SU-DHL-6 (cell line): ENCODE measurements at regions not wholly inside any gene's neighbourhood (a gene's known extent, or its start where the extent isn't known, plus 50 kb on each side); places are given as distances from the start of the nearest gene placed in this dataset.

ENCODE experiments used
- H2AFZ ChIP-seq: fragments of 200-600 bp; sonication (generic); 2 replicates; pipeline ENCODE4 v1.6.1; 2014; ENCODE audit warnings: low read depth, mild to moderate bottlenecking, moderate library complexity, mixed read lengths, antibody characterized with exemption, low read length; ENCODE audit not compliant: severe bottlenecking
- H3F3A ChIP-seq: fragments of 200-600 bp; shearing (Covaris generic); 2 replicates; pipeline ENCODE4 v1.6.0; 2016; ENCODE audit warnings: antibody characterized with exemption, mild to moderate bottlenecking; ENCODE audit not compliant: insufficient read depth
- H3K27ac ChIP-seq: fragments of 200-600 bp; sonication (generic); 2 replicates; pipeline ENCODE4 v1.5.1; 2016; ENCODE audit warnings: low read depth, mild to moderate bottlenecking, low read length, moderate library complexity, mixed read lengths
- H3K27me3 ChIP-seq: fragments of 200-600 bp; sonication (generic), shearing (Covaris generic); 2 replicates; pipeline ENCODE4 v1.6.0; 2014; ENCODE audit warnings: mild to moderate bottlenecking, low read length
- H3K36me3 ChIP-seq: fragments of 200-600 bp; sonication (generic); 2 replicates; pipeline ENCODE4 v1.6.1; 2014; ENCODE audit warnings: mild to moderate bottlenecking, low read length, mixed read lengths
- H3K4me2 ChIP-seq: fragments of 300-600, 200-600 bp; shearing (Covaris generic), sonication (generic); 2 replicates; pipeline ENCODE4 v1.6.0; 2014; ENCODE audit warnings: low read length, low read depth, mild to moderate bottlenecking; ENCODE audit not compliant: poor library complexity, severe bottlenecking
- H3K4me3 ChIP-seq: fragments of 200-600 bp; sonication (generic); 2 replicates; pipeline ENCODE4 v1.5.1; 2014; ENCODE audit warnings: antibody characterized with exemption, low read length, mild to moderate bottlenecking, mixed read lengths; ENCODE audit not compliant: insufficient read depth, poor library complexity, severe bottlenecking
- H3K79me2 ChIP-seq: fragments of 200-600 bp; sonication (generic); 2 replicates; pipeline ENCODE4 v1.6.1; 2014; ENCODE audit warnings: mild to moderate bottlenecking, low read length, moderate library complexity; ENCODE audit not compliant: insufficient read depth
- H3K9ac ChIP-seq: fragments of 200-600 bp; sonication (generic); 2 replicates; pipeline ENCODE4 v1.7.0; 2014; ENCODE audit warnings: mild to moderate bottlenecking, low read length
- H3K9me2 ChIP-seq: fragments of 200-600 bp; sonication (generic); replicated peaks from 2 replicates; pipeline ENCODE4 v1.6.1; 2014; ENCODE audit warnings: low read length; ENCODE audit not compliant: insufficient read depth
- H3K9me3 ChIP-seq: fragments of 200-600 bp; sonication (generic); 2 replicates; pipeline ENCODE4 v1.6.1; 2014; ENCODE audit warnings: low read length, mixed read lengths; ENCODE audit not compliant: insufficient read depth
- H4K20me1 ChIP-seq: fragments of 200-600 bp; sonication (generic); 2 replicates; pipeline ENCODE4 v1.6.1; 2014; ENCODE audit warnings: low read depth, mild to moderate bottlenecking, antibody characterized with exemption, low read length, moderate library complexity, mixed read lengths
- CTCF ChIP-seq: fragments of 200-600 bp; sonication (generic); IDR thresholded peaks from one replicate; pipeline ENCODE4 v1.5.1; 2017; ENCODE audit warnings: antibody characterized with exemption, mild to moderate bottlenecking, low read length, moderate library complexity; ENCODE audit not compliant: insufficient read depth, poor library complexity, severe bottlenecking
- EZH2phosphoT487 ChIP-seq: fragments of 200-600 bp; sonication (generic), shearing (Covaris generic); conservative IDR thresholded peaks from 2 replicates; pipeline ENCODE4 v1.6.1; 2018; ENCODE audit warnings: mild to moderate bottlenecking, antibody characterized with exemption, low read length, moderate library complexity, mixed read lengths

- H2AFZ ChIP-seq = no peak overlapping the region
- H3K36me3 ChIP-seq = no peaks in the 10 kb centered on the region
- H3K9ac ChIP-seq = no peak overlapping the region
- H3K9me2 ChIP-seq = no peaks in the 10 kb centered on the region
- no peaks in the 10 kb centered on the region for H3K9me3 ChIP-seq
- H3K79me2 ChIP-seq = no peaks in the 10 kb centered on the region
- H3K27me3 ChIP-seq = no peaks in the 10 kb centered on the region
- H3K27ac ChIP-seq = no peak overlapping the region
- H3K4me2 ChIP-seq = no peak overlapping the region
- no peaks in the 10 kb centered on the region for H4K20me1 ChIP-seq
- no peak overlapping the region for H3K4me3 ChIP-seq
- no peaks in the 10 kb centered on the region for H3F3A ChIP-seq
- TF ChIP-seq EZH2phosphoT487 (no peak), CTCF (no peak)
These were observed 479.0 kb upstream of the NRSN1 start for GRCh38 chr6:23647045-23647444.

GRCh38 chr6:23650676-23651075, 475.3 kb upstream of the NRSN1 start:
- H4K20me1 ChIP-seq = no peaks in the 10 kb centered on the region
- H3K4me3 ChIP-seq = no peak overlapping the region
- no peaks in the 10 kb centered on the region for H3K9me2 ChIP-seq
- H3F3A ChIP-seq = no peaks in the 10 kb centered on the region
- no peaks in the 10 kb centered on the region for H3K36me3 ChIP-seq
- no peak overlapping the region for H3K9ac ChIP-seq
- no peaks in the 10 kb centered on the region for H3K79me2 ChIP-seq
- no peak overlapping the region for H3K27ac ChIP-seq
- no peaks in the 10 kb centered on the region for H3K9me3 ChIP-seq
- H2AFZ ChIP-seq = no peak overlapping the region
- TF ChIP-seq CTCF (no peak), EZH2phosphoT487 (no peak)
- 0 out of 2 replicates have a peak, but pooled peaks cover 6% of the 10 kb centered on the region for H3K27me3 ChIP-seq
- no peak overlapping the region for H3K4me2 ChIP-seq

GRCh38 chr6:23654745-23655144, 471.3 kb upstream of the NRSN1 start:
- TF ChIP-seq EZH2phosphoT487 = no peak
- no peak for TF ChIP-seq CTCF
- Histone ChIP-seq H3K9me3 (no peaks in the 10 kb centered on the region), H3K9ac (no peak overlapping the region), H3K36me3 (no peaks in the 10 kb centered on the region), H3K4me3 (no peak overlapping the region), H2AFZ (no peak overlapping the region), H3K79me2 (no peaks in the 10 kb centered on the region), H3K4me2 (no peak overlapping the region), H3K9me2 (no peaks in the 10 kb centered on the region), H4K20me1 (no peaks in the 10 kb centered on the region), H3F3A (no peaks in the 10 kb centered on the region), H3K27me3 (0 out of 2 replicates have a peak, but pooled peaks cover 6% of the 10 kb centered on the region), H3K27ac (no peak overlapping the region)

GRCh38 chr6:23655525-23655924, 470.5 kb upstream of the NRSN1 start:
- no peaks in the 10 kb centered on the region for H3K9me2 ChIP-seq
- 0 out of 2 replicates have a peak, but pooled peaks cover 6% of the 10 kb centered on the region for H3K27me3 ChIP-seq

More at GRCh38 chr6:23655525-23655924, 470.5 kb upstream of the NRSN1 start:
- Histone ChIP-seq H3K4me3 (no peak overlapping the region), H3K9ac (no peak overlapping the region), H3K36me3 (no peaks in the 10 kb centered on the region), H4K20me1 (no peaks in the 10 kb centered on the region), H3K9me3 (no peaks in the 10 kb centered on the region), H3K27ac (no peak overlapping the region), H3F3A (no peaks in the 10 kb centered on the region), H3K4me2 (no peak overlapping the region), H3K79me2 (no peaks in the 10 kb centered on the region), H2AFZ (no peak overlapping the region)
- TF ChIP-seq EZH2phosphoT487 (no peak), CTCF (no peak)
